ENCODE measurements at regions not wholly inside any gene's neighbourhood (a gene's known extent, or its start where the extent isn't known, plus 50 kb on each side); places are given as distances from the start of the nearest gene placed in this dataset.

DNA sequence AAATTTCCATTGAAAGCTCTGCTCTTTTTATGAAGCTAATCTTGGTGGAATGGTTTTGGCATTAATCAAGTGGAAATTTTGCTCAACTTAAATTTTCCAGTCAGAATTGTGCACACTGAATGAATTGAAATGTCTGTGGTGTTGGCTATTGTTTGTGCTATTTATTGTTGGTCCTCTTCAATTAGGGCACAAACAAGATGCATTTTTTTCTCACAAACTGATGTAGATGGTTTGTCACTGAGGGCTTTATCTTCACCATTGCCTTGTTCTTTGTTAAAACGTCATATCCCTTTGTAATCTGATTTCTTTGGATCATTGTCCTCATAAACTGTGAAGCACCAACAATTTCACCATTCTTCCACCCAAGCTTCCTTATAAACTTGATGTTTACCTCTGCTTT lies 152.1 kb upstream of the RHOBTB1 start:
- H3K27ac Mint-ChIP-seq, result no peak overlapping the region
- no peak overlapping the region for H3K4me3 Mint-ChIP-seq
- peaks cover 0 to 2% (median 1%) of the 10 kb centered on the region in 3 donors for H3K27me3 Mint-ChIP-seq (ENCODE audit: low read depth in 3 of 3)
- H3K36me3 Mint-ChIP-seq, result no peaks in the 10 kb centered on the region
- H3K9me3 Mint-ChIP-seq, result peaks cover 0 to 7% (median 0%) of the 10 kb centered on the region in 6 donors
- no peak for DNase-seq
- H3K4me1 Mint-ChIP-seq, result peaks cover 0 to 6% of the 10 kb centered on the region in 2 donors

DNA sequence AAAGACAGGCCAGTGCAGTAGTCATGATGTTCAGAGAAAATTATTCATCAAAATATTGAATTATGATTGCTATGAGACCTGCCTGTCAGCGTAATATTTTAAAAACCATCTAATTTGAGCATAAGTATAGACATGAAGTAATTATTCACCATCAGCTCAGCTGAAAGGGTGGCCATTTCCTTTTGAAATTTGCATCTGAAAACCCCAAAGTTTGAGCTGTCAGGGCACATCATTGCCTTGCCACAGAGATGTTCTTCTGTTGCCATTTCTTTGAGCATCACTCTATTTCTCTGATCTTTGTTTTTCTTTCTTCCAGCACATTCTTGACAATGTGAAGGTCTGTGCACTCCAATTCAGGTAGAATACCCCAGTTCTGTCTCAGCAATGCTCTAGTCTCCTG lies 147.5 kb upstream of the RHOBTB1 start:
- Mint-ChIP-seq H3K4me1 (peaks cover 0 to under 1% of the 10 kb centered on the region in 2 donors), H3K36me3 (no peaks in the 10 kb centered on the region), H3K4me3 (no peak overlapping the region), H3K9me3 (peaks cover 0 to 3% (median 0%) of the 10 kb centered on the region in 6 donors), H3K27me3 (ENCODE audit: low read depth in 3 of 3) (peaks cover 0 to 5% (median 0%) of the 10 kb centered on the region in 3 donors), H3K27ac (no peak overlapping the region)
- DNase-seq, result no peak

DNA sequence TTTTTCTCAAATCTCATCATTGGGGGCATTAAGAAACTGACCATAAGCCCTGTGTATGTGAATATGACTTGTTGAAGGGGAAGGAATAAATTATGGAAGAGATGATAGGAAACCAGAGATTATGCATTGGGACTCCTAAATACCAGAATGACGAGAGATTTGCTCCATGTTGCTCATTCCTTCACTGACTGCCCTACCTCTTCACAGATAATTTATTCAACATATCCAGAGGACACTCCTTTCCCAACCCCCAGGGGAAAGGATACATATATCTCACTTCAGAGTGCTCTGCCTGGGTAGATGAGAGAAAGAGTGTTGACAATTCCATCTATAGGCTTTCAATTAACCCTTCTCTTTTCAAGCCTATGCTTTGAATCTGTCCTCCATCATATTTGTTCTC lies 145.3 kb upstream of the RHOBTB1 start:
- Mint-ChIP-seq H3K4me3 (no peak overlapping the region), H3K36me3 (no peaks in the 10 kb centered on the region), H3K27ac (no peak overlapping the region)

DNA sequence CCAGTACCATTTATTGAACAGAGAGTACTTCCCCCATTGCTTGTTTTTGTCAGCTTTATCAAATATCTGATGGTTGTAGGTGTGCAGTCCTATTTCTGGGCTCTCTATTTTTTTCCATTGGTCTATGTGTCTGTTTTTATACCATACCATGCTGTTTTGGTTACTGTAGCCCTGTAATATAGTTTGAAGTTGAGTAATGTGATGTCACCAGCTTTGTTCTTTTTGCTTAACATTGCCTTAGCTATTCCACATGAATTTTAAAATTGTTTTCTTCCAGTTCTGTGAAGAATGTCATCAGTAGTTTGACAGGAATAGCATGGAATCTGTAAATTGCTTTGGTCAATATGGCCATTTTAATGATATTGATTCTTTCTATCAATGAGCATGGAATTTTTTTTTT lies 140.5 kb upstream of the RHOBTB1 start:
- H3K27me3 Mint-ChIP-seq (ENCODE audit: low read depth in 3 of 3), result peaks cover 0 to 5% (median 3%) of the 10 kb centered on the region in 3 donors
- no peak overlapping the region for H3K27ac Mint-ChIP-seq
- DNase-seq, result no peak
- H3K9me3 Mint-ChIP-seq, result peaks cover 0 to 9% (median 4%) of the 10 kb centered on the region in 6 donors
- H3K36me3 Mint-ChIP-seq, result no peaks in the 10 kb centered on the region
- no peak overlapping the region for H3K4me3 Mint-ChIP-seq
- H3K4me1 Mint-ChIP-seq, result no peaks in the 10 kb centered on the region

More for the DNA sequence above, 145.3 kb upstream of the RHOBTB1 start:
- Mint-ChIP-seq H3K9me3 (peaks cover 0 to 9% (median 4%) of the 10 kb centered on the region in 6 donors), H3K27me3 (ENCODE audit: low read depth in 3 of 3) (peaks cover 0 to 5% (median 3%) of the 10 kb centered on the region in 3 donors), H3K4me1 (no peaks in the 10 kb centered on the region)
- DNase-seq, result no peak

- Mint-ChIP-seq H3K27ac (no peak overlapping the region), H3K27me3 (ENCODE audit: low read depth in 3 of 3) (peaks cover 2 to 5% (median 3%) of the 10 kb centered on the region in 3 donors), H3K36me3 (no peaks in the 10 kb centered on the region), H3K4me1 (no peaks in the 10 kb centered on the region), H3K9me3 (peaks cover 0 to 8% (median 4%) of the 10 kb centered on the region in 6 donors), H3K4me3 (no peak overlapping the region)
- no peak for DNase-seq
Observed at GRCh38 chr10:61081301-61081700, 137.3 kb upstream of the RHOBTB1 start.

- Mint-ChIP-seq H3K9me3 (peaks cover 0 to 1% (median 0%) of the 10 kb centered on the region in 6 donors), H3K27ac (no peak overlapping the region)
Observed at GRCh38 chr10:61078542-61079275, 134.7 kb upstream of the RHOBTB1 start.

GRCh38 chr10:61076572-61077114 lies 132.7 kb upstream of the RHOBTB1 start:
- DNase-seq, result no peak
- Mint-ChIP-seq H3K27me3 (ENCODE audit: low read depth in 3 of 3) (peaks cover 2 to 5% (median 2%) of the 10 kb centered on the region in 3 donors), H3K27ac (no peak overlapping the region), H3K4me1 (no peaks in the 10 kb centered on the region), H3K9me3 (peaks cover 0 to 1% (median 0%) of the 10 kb centered on the region in 6 donors), H3K36me3 (no peaks in the 10 kb centered on the region), H3K4me3 (no peak overlapping the region)

More at GRCh38 chr10:61078542-61079275, 134.7 kb upstream of the RHOBTB1 start:
- H3K4me1 Mint-ChIP-seq, result no peaks in the 10 kb centered on the region
- no peak for DNase-seq
- no peak overlapping the region for H3K4me3 Mint-ChIP-seq
- no peaks in the 10 kb centered on the region for H3K36me3 Mint-ChIP-seq
- H3K27me3 Mint-ChIP-seq (ENCODE audit: low read depth in 3 of 3), result peaks cover 2 to 5% (median 2%) of the 10 kb centered on the region in 3 donors

DNA sequence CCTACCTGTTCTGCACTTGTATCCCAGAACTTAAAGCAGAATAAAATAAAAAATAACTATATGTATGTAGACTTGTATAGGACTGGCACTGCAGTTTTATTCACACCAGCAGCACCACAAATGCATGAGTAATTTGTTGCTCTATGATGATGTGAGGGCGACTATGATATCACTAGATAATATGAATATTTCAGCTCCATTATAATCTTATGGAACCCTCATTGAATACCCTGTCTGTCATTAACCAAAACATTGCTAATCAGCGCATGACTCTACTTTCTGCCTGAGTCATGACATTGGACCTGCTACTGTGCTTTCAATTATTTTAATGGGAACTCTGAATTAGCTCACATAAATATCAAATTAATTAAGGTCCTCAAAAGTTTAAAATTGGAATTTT lies 129.4 kb upstream of the RHOBTB1 start:
- DNase-seq, result no peak
- no peak overlapping the region for H3K27ac Mint-ChIP-seq
- no peak overlapping the region for H3K4me3 Mint-ChIP-seq
- no peaks in the 10 kb centered on the region for H3K36me3 Mint-ChIP-seq
- no peaks in the 10 kb centered on the region for H3K4me1 Mint-ChIP-seq
- H3K9me3 Mint-ChIP-seq, result peaks cover 0 to 1% (median 0%) of the 10 kb centered on the region in 6 donors
- H3K27me3 Mint-ChIP-seq (ENCODE audit: low read depth in 3 of 3), result peaks cover 0 to 3% (median 2%) of the 10 kb centered on the region in 3 donors

DNA sequence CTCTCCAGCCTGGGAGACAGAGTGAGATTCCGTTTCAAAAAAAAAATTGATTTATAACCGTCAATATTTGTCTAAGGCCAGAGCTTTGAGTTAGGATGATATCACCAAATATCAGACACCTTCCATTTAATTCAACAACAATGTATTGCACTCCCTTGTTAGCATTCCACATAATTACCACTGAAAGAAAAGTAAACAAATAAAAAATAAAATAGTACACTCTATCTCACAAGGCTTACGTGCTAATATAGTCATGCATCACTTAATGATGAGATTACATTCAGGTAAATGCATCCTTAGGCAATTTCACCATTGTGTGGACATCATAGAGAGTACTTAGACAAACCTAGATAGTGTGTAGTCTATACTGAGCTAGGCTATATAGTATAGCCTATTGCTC lies 127.6 kb upstream of the RHOBTB1 start:
- Mint-ChIP-seq H3K9me3 (peaks cover 0 to under 1% (median 0%) of the 10 kb centered on the region in 6 donors), H3K4me1 (no peaks in the 10 kb centered on the region), H3K27me3 (ENCODE audit: low read depth in 3 of 3) (peaks cover 0 to 2% (median 0%) of the 10 kb centered on the region in 3 donors), H3K27ac (no peak overlapping the region), H3K36me3 (no peaks in the 10 kb centered on the region), H3K4me3 (no peak overlapping the region)
- DNase-seq, result no peak

DNA sequence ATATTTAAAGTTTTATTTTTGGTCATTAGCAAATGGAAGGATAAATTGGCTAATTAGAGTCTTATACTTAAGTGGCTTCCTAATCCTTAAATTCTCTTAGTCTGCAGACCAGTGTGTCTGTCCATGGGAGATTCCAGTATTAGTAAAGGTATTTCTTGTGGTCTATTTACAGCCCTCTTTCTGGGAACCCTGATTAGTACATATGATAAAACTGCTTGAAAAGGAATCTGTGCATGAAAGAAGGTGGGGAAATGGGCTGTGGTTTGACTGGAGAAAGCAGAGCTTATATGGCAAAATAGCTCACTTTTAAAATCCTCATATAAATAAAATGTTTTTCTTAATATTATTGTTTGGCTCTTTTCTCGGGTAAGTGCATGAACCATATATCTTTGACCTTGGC lies 124.5 kb upstream of the RHOBTB1 start:
- Mint-ChIP-seq H3K36me3 (no peaks in the 10 kb centered on the region), H3K27ac (no peak overlapping the region), H3K4me1 (no peaks in the 10 kb centered on the region), H3K4me3 (no peak overlapping the region), H3K9me3 (no peaks in the 10 kb centered on the region), H3K27me3 (ENCODE audit: low read depth in 3 of 3) (peaks cover 0 to 2% (median 0%) of the 10 kb centered on the region in 3 donors)
- DNase-seq, result no peak

DNA sequence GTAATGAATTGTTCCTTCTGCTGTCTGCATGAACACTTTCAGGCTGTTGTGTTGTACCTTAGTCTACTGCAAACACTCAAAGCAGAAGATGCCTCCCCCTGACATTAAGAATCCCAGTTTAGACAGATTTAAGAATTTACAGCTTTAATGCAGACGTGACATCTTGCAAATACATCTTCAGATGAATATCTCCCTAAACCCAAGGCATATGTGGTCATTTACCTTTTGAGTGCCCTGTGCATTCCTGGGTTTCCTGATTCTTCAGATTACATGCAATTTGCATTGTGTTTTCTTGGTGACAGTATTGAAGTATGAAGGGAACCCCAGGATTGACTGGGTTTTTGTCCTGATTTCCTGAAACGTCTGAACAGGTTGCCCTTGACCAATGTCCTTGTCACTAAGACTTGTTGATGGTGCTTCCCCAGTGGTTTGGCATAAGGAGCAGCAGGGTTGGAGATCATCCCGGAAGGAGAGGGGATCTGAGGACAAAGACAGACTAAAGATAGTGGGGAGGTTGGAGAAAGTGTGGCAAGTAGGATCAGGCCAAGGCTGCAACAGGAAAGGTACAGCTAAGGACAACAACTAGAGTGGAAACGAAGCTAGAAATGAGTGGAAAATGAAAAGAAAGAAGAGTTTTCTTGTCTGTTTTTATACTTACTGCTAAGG lies 123.8 kb upstream of the RHOBTB1 start:
- no peaks in the 10 kb centered on the region for H3K9me3 Mint-ChIP-seq
- H3K4me1 Mint-ChIP-seq, result no peaks in the 10 kb centered on the region
- no peaks in the 10 kb centered on the region for H3K36me3 Mint-ChIP-seq
- no peak for DNase-seq
- no peak overlapping the region for H3K27ac Mint-ChIP-seq
- no peak overlapping the region for H3K4me3 Mint-ChIP-seq
- H3K27me3 Mint-ChIP-seq (ENCODE audit: low read depth in 3 of 3), result peaks cover 0 to 2% (median 0%) of the 10 kb centered on the region in 3 donors

DNA sequence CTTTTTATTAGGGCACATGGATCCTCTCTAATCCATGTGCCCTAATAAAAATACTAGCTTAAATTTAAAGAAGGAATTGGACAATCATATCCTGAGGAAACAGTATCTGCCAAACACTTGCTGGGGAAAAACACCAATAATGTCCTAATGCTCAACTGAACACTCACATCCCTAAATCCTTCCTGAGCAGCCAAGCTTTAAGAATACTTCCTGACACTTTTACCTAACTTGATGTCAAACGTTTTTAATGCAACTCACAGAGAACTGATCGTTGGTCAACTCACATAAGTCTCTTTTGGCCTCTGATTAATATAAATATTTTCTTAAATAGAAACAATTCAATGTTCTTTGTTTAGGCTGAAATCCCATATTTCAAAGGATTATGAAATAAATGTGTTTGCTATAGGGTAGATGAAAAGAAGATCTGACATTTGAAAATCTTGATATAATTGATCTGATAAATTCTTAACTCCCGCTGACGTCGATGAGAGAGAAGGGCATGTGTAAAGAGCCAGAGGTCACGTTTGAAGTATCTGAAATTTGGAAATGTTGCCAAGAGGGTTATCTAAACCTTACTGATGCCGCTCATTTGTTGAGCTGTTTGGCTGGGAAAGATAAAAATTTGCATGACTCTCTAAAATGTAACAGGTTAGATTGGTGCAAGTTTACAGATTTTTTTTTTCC lies 122.8 kb upstream of the RHOBTB1 start:
- no peak overlapping the region for H3K27ac Mint-ChIP-seq
- peaks cover 0 to 2% (median 0%) of the 10 kb centered on the region in 3 donors for H3K27me3 Mint-ChIP-seq (ENCODE audit: low read depth in 3 of 3)
- H3K9me3 Mint-ChIP-seq, result no peaks in the 10 kb centered on the region
- H3K4me3 Mint-ChIP-seq, result no peak overlapping the region
- H3K4me1 Mint-ChIP-seq, result no peaks in the 10 kb centered on the region
- no peaks in the 10 kb centered on the region for H3K36me3 Mint-ChIP-seq
- no peak for DNase-seq

GRCh38 chr10:61065051-61065450 lies 121.1 kb upstream of the RHOBTB1 start:
- no peaks in the 10 kb centered on the region for H3K36me3 Mint-ChIP-seq
- H3K27ac Mint-ChIP-seq, result no peak overlapping the region
- DNase-seq, result no peak
- peaks cover 0 to 2% (median 0%) of the 10 kb centered on the region in 3 donors for H3K27me3 Mint-ChIP-seq (ENCODE audit: low read depth in 3 of 3)
- H3K4me3 Mint-ChIP-seq, result no peak overlapping the region
- no peaks in the 10 kb centered on the region for H3K9me3 Mint-ChIP-seq
- no peaks in the 10 kb centered on the region for H3K4me1 Mint-ChIP-seq

DNA sequence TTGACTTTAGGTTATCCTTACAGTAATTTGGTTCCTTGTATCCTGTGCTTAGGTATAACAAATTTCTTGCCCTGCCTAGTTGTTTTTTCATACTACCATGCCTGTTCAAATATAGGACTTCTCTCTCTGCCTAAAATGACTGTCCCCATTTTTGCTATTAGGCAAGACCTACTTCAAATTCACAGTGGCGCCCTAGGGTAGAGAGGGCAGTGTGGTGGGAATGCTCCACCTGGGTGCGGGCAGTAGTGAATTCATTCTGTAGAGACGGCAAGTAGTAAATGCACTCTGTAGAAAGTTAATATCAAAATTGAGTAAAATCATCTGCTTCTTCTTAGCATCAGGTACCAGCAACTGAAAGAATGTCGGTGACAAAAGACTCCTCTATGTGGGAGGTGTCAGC lies 120.4 kb upstream of the RHOBTB1 start:
- no peaks in the 10 kb centered on the region for H3K4me1 Mint-ChIP-seq
- H3K27ac Mint-ChIP-seq, result no peak overlapping the region
- H3K27me3 Mint-ChIP-seq (ENCODE audit: low read depth in 3 of 3), result peaks cover 0 to 2% (median 0%) of the 10 kb centered on the region in 3 donors
- no peaks in the 10 kb centered on the region for H3K36me3 Mint-ChIP-seq
- no peak for DNase-seq
- H3K4me3 Mint-ChIP-seq, result no peak overlapping the region
- peaks cover 0 to 1% (median 0%) of the 10 kb centered on the region in 6 donors for H3K9me3 Mint-ChIP-seq
